HG03457 (cell line): ENCODE measurements at regions not wholly inside any gene's neighbourhood (a gene's known extent, or its start where the extent isn't known, plus 50 kb on each side); places are given as distances from the start of the nearest gene placed in this dataset.

ENCODE experiments used
- ATAC-seq: cut with Tn5 transposase; IDR thresholded peaks from one replicate; pipeline ENCODE4 v1.9.1; 2021; ENCODE audit warnings: moderate number of reproducible peaks; ENCODE audit not compliant: unreplicated experiment

DNA sequence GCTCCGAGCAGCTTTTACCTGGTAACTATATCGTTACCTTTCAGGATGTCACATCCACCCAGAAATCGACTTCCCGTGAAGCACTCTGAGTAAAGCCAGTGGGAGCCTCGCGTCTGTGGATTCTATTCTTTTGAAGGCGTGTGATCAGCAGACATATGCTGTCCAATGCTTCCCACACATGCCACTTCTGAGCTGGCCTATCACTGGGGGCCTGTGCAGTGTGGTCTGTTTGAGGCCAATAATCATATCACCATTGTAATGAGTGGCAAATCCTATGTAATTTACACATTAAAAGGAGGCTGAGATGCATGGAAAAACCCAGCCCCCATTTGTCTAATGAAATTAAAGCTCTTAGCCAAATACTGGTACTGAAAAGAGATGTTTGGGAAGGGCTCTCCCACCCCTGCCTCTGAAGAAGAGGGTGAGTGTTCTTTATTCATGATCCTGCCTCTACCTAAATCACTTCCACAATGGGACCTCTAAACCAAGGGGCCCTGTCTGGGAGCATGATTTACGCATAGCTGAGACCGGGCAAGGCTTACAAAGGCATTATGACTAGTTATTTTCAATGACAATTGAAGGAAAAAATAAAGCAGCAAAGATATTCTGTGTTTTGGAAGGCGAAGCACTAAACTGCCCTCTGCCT is 686.8 kb downstream of the ZEB2 start:
- ATAC-seq = no peak

- no peak for ATAC-seq
Measured at GRCh38 chr2:143830476-143830875, 689.4 kb downstream of the ZEB2 start.

- no peak for ATAC-seq
Measured at GRCh38 chr2:143828763-143829537, 691.0 kb downstream of the ZEB2 start.

- no peak for ATAC-seq
Measured at GRCh38 chr2:143824791-143825190, 695.1 kb downstream of the ZEB2 start.

GRCh38 chr2:143823876-143824275 is 694.7 kb downstream of the ARHGAP15 start:
- no peak for ATAC-seq

DNA sequence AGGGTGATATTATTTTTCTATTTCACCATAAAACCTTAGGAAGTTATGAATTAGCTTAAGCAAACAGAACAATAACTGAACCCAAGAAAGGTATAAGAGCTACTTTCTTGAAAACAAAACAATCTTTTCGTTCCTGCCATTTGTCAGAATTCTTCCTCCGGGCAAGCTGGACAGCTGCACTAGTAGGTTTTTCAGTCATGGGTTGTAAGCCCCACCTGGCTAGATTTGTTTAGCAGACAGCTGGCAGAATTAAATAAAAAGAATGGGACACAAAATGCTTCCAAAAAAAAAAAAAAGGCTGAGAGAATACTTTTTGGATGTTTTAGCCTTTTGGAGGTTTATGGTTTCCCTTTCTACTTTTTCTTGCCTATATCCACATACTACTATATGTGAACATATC is 694.1 kb downstream of the ARHGAP15 start:
- no peak for ATAC-seq

- no peak for ATAC-seq
Measured at GRCh38 chr2:143822736-143823135, 693.5 kb downstream of the ARHGAP15 start.

DNA sequence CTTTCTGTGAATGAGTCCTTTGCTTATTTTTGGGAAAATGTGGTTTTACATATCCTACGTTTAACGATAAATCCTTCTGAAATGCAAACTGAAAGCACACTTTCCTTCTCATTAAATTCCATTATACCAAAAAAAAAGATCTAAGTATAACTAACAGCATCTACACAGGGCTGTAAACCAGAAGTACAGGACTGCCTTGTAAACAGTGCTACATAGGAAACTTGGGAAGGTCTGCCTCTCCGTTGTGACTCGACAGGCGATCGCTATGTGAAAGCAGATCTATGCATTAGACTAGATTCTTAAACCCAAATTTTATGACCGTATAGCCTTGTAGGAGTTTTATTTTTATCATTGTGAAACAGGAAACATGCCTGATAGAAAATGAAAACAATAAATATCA is 690.5 kb downstream of the ARHGAP15 start:
- no peak for ATAC-seq

GRCh38 chr2:143819190-143819735 is 690.0 kb downstream of the ARHGAP15 start:
- no peak for ATAC-seq
